Lung (tissue), 11 donors: ENCODE measurements at regions not wholly inside any gene's neighbourhood (a gene's known extent, or its start where the extent isn't known, plus 50 kb on each side); places are given as distances from the start of the nearest gene placed in this dataset.

ENCODE experiments used
- ATAC-seq: fragments of 200-7000 bp; cut with Tn5 transposase; one replicate; pipeline ENCODE4 v1.9.1; 2020; ENCODE audit warnings: moderate number of reproducible peaks; ENCODE audit not compliant: insufficient read depth, low FRiP score
- DNase-seq, 3 donors: peaks; one replicate each; pipeline ENCODE4 v3.0.0-alpha.2; 2013 to 2017
- H3K27ac ChIP-seq, 2 donors: one replicate each; pipeline ENCODE4 v1.5.1; 2013; ENCODE audit warnings: mild to moderate bottlenecking in 2 of 2, moderate library complexity in 2 of 2, control low read depth in 1 of 2, inconsistent platforms in 1 of 2, low read depth in 1 of 2, low read length in 1 of 2
- H3K27me3 ChIP-seq, 3 donors: one replicate each; pipeline ENCODE4 v1.5.1; 2013; ENCODE audit warnings: low read length in 2 of 3; ENCODE audit not compliant: control insufficient read depth in 3 of 3, insufficient read depth in 3 of 3
- H3K36me3 ChIP-seq, 4 donors: one replicate each; pipeline ENCODE4 v1.5.1; 2013; ENCODE audit warnings: low read length in 4 of 4, mild to moderate bottlenecking in 1 of 4, moderate library complexity in 1 of 4; ENCODE audit not compliant: control insufficient read depth in 4 of 4, insufficient read depth in 4 of 4
- H3K4me1 ChIP-seq, 5 donors: one replicate each; pipeline ENCODE4 v1.5.1; 2013; ENCODE audit warnings: low read length in 5 of 5, mild to moderate bottlenecking in 2 of 5, moderate library complexity in 1 of 5; ENCODE audit not compliant: control insufficient read depth in 5 of 5, insufficient read depth in 5 of 5
- H3K4me3 ChIP-seq: one replicate; pipeline ENCODE4 v1.5.1; 2013; ENCODE audit warnings: mild to moderate bottlenecking, control low read depth, moderate library complexity
- H3K9ac ChIP-seq, 2 donors: one replicate each; pipeline ENCODE4 v1.5.1; 2013; ENCODE audit warnings: low read length in 2 of 2, control low read depth in 1 of 2; ENCODE audit not compliant: insufficient read depth in 1 of 2
- H3K9me3 ChIP-seq, 4 donors: one replicate each; pipeline ENCODE4 v1.5.1; 2013; ENCODE audit warnings: low read length in 3 of 4, mild to moderate bottlenecking in 1 of 4, moderate library complexity in 1 of 4; ENCODE audit not compliant: control insufficient read depth in 4 of 4, insufficient read depth in 3 of 4
- WGBS, 2 donors: extraction: QIAGEN DNeasy Blood & Tissue Kit; methylation state at CpG; one replicate each; pipeline ENCODE4 v1.1.7; 2013; 5-methylcytosine and 5-hydroxymethylcytosine counted together
- TF ChIP-seq, protein P1 (sequence below): IDR thresholded peaks from 2 replicates; pipeline ENCODE4 v1.5.1; 2012; ENCODE audit warnings: mild to moderate bottlenecking; ENCODE audit errors: control extremely low read depth, extremely low read depth
- donor health status: control.
- donor health status: control.
- donor health status: Bipolar disorder and iron deficiency.
- donor health status: healthy.
- donor health status: DM: yes; HTN: yes; CAD: no.

DNA sequence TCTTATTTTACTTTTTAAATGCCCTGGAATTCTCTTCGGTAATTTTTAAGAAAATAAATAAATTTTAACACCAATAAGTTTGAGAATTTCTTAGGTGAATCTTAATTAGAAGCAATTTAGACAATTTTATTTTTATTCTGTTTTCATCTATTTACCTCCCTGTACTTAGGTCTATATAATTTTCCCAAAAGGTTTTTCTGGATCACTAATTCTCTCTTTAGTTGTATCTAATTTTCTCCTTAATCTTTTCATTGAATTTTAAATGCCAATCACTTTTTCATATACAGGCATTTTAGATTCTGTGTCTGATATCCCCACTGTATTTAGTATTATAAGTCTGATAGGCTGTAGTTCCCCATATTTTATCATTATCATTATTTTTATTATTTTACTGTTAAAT, 845.3 kb downstream of the TRIML1 start:
- Histone ChIP-seq H3K27ac (no peak overlapping the region), H3K9me3 (peaks cover 0 to 5% (median 0%) of the 10 kb centered on the region in 4 donors), H3K27me3 (no peaks in the 10 kb centered on the region), H3K4me3 (no peak overlapping the region), H3K9ac (no peak overlapping the region), H3K36me3 (no peaks in the 10 kb centered on the region), H3K4me1 (no peaks in the 10 kb centered on the region)
- WGBS, 2 donors: 85 to 98% methylated on average over 1 of the region's 1 CpG
- DNase-seq: no peak
- TF ChIP-seq, protein P1, sequence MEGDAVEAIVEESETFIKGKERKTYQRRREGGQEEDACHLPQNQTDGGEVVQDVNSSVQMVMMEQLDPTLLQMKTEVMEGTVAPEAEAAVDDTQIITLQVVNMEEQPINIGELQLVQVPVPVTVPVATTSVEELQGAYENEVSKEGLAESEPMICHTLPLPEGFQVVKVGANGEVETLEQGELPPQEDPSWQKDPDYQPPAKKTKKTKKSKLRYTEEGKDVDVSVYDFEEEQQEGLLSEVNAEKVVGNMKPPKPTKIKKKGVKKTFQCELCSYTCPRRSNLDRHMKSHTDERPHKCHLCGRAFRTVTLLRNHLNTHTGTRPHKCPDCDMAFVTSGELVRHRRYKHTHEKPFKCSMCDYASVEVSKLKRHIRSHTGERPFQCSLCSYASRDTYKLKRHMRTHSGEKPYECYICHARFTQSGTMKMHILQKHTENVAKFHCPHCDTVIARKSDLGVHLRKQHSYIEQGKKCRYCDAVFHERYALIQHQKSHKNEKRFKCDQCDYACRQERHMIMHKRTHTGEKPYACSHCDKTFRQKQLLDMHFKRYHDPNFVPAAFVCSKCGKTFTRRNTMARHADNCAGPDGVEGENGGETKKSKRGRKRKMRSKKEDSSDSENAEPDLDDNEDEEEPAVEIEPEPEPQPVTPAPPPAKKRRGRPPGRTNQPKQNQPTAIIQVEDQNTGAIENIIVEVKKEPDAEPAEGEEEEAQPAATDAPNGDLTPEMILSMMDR: no peak
- no peak for ATAC-seq

DNA sequence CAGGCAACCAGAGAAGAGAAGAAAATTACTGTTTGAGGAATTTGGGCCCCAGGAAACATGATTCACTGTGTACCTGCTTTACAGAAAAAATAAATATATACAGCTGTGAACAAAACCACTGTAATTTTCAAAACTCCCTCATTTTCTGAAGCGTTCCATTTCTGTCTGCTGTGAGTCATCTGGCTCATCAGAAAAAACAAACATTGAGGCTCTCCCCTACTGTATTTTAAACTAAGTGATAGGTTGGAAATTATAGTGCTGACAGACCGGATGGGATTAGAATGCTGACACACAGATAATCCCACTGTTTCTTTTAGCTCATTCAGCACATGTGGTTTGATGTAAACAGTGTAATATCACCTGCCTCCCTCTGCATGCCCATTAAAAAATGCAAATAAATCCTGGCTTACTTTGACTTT, 847.0 kb downstream of the TRIML1 start:
- TF ChIP-seq, protein P1: no peak
- no peak for ATAC-seq
- peak in 1 of 3 donors; percentile 5 for DNase-seq
- no peaks in the 10 kb centered on the region for H3K27me3 ChIP-seq
- H3K27ac ChIP-seq: no peak overlapping the region
- H3K4me3 ChIP-seq: no peak overlapping the region
- H3K9me3 ChIP-seq: peaks cover 0 to 5% (median 0%) of the 10 kb centered on the region in 4 donors
- 51 to 77% methylated on average over 2 of the region's 2 CpGs for WGBS, 2 donors
- no peaks in the 10 kb centered on the region for H3K4me1 ChIP-seq
- H3K36me3 ChIP-seq: no peaks in the 10 kb centered on the region
- no peak overlapping the region for H3K9ac ChIP-seq

DNA sequence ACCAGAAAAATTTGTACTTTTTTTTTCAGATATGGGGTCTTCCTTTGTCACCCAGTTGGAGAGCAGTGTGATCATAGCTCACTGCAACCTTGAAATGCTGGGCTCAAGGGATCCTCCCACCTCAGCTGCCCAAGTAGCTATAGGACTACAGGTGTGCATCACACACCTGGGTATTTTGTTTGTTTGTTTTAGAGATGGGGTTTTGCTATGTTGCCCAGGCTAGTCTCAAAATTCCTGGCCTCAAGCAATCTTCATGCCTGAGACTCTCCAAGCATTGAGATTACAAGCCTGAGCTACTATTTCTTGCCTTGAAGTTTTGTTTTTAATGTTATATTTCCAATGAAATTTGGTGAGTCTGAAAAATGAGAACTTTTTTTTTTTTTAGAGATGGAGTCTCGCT, 847.8 kb downstream of the TRIML1 start:
- ATAC-seq (no peak), DNase-seq (no peak)

More for the DNA sequence above, 847.8 kb downstream of the TRIML1 start:
- H3K36me3 ChIP-seq: no peaks in the 10 kb centered on the region
- H3K4me3 ChIP-seq: no peak overlapping the region
- H3K27me3 ChIP-seq: no peaks in the 10 kb centered on the region
- no peaks in the 10 kb centered on the region for H3K4me1 ChIP-seq
- 93% methylated on average over 1 of the region's 1 CpG for WGBS, 2 donors
- H3K9me3 ChIP-seq: peaks cover 0 to 5% (median 0%) of the 10 kb centered on the region in 4 donors
- H3K27ac ChIP-seq: no peak overlapping the region
- H3K9ac ChIP-seq: no peak overlapping the region
- TF ChIP-seq, protein P1: no peak
